MCF 10A (cell line): ENCODE measurements at regions not wholly inside any gene's neighbourhood (a gene's known extent, or its start where the extent isn't known, plus 50 kb on each side); places are given as distances from the start of the nearest gene placed in this dataset.

ENCODE experiments used
- BruUV-seq: library from RNA; stranded (reverse); fragments of 400-500 nt; replicated peaks from 2 replicates; lab custom pipeline; 2021; lab: Mats Ljungman, UMichigan
- CTCF ChIA-PET: fragments of 300-600 bp; sonication (Branson Sonifier 250); formaldehyde crosslinking; extraction: SDS; loops from one replicate; lab custom pipeline; 2021; ENCODE audit warnings: antibody characterized with exemption, inconsistent platforms; lab: Yijun Ruan, JAX
- POLR2A ChIA-PET: fragments of 300-600, 350-650 bp; sonication (Branson Sonifier 250); formaldehyde crosslinking; extraction: SDS; loops from one replicate; lab custom pipeline; 2020; ENCODE audit warnings: antibody characterized with exemption, inconsistent platforms; lab: Yijun Ruan, JAX
- DNase-seq: peaks from one replicate; pipeline ENCODE4 v3.0.0-alpha.2; 2018; ENCODE audit not compliant: unreplicated experiment
- H3K27ac Mint-ChIP-seq: one replicate; pipeline ENCODE4 v1.8.0; 2022; ENCODE audit warnings: mild to moderate bottlenecking, low read depth, mixed read lengths; ENCODE audit not compliant: unreplicated experiment
- H3K27me3 Mint-ChIP-seq: one replicate; pipeline ENCODE4 v1.8.0; 2022; ENCODE audit warnings: mixed read lengths; ENCODE audit not compliant: insufficient read depth, unreplicated experiment
- H3K36me3 Mint-ChIP-seq: one replicate; pipeline ENCODE4 v1.8.0; 2022; ENCODE audit warnings: mild to moderate bottlenecking, moderate library complexity, mixed read lengths; ENCODE audit not compliant: insufficient read depth, unreplicated experiment
- H3K4me1 Mint-ChIP-seq: one replicate; pipeline ENCODE4 v1.8.0; 2022; ENCODE audit warnings: mixed read lengths; ENCODE audit not compliant: insufficient read depth, unreplicated experiment
- H3K4me3 Mint-ChIP-seq: one replicate; pipeline ENCODE4 v1.8.0; 2022; ENCODE audit warnings: mild to moderate bottlenecking, moderate library complexity, mixed read lengths; ENCODE audit not compliant: unreplicated experiment
- H3K9me3 Mint-ChIP-seq: one replicate; pipeline ENCODE4 v1.8.0; 2022; ENCODE audit warnings: mixed read lengths; ENCODE audit not compliant: unreplicated experiment
- intact Hi-C: fragments of 100-400 bp; cut with micrococcal nuclease; formaldehyde crosslinking; loops from 2 replicates; pipeline ENCODE4 v1.14.1; 2022
- TF ChIP-seq, protein P1 (sequence below): fragments of 200-600 bp; IDR thresholded peaks from one replicate; pipeline ENCODE4 v1.8.0; 2022; ENCODE audit warnings: antibody characterized with exemption, mild to moderate bottlenecking; ENCODE audit not compliant: unreplicated experiment

DNA sequence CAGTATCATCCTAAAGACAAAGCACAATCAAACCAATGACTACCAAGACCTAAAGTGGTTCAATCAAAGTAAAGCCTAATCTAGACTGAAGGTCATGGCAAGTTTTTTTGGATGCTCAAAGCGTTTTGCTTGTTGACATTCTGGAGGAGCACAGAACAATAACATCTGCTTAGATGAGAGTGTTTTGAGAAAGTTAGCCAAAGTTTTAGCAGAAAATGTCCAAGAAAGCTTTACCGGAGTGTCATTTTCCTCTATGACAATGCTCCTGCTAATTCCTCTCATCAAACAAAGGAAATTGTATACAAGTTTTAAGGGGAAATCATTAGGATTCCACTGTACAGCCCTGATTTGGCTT lies 256.9 kb upstream of the FAT3 start:
- Mint-ChIP-seq H3K27me3 (no peaks in the 10 kb centered on the region), H3K4me1 (peaks cover 12% of the 10 kb centered on the region), H3K9me3 (peaks cover 4% of the 10 kb centered on the region), H3K36me3 (no peaks in the 10 kb centered on the region), H3K4me3 (no peak overlapping the region), H3K27ac (no peak overlapping the region)
- BruUV-seq: no TSS peak
- POLR2A ChIA-PET: no interaction called here
- intact Hi-C loops: no loop called here
- TF ChIP-seq, protein P1, sequence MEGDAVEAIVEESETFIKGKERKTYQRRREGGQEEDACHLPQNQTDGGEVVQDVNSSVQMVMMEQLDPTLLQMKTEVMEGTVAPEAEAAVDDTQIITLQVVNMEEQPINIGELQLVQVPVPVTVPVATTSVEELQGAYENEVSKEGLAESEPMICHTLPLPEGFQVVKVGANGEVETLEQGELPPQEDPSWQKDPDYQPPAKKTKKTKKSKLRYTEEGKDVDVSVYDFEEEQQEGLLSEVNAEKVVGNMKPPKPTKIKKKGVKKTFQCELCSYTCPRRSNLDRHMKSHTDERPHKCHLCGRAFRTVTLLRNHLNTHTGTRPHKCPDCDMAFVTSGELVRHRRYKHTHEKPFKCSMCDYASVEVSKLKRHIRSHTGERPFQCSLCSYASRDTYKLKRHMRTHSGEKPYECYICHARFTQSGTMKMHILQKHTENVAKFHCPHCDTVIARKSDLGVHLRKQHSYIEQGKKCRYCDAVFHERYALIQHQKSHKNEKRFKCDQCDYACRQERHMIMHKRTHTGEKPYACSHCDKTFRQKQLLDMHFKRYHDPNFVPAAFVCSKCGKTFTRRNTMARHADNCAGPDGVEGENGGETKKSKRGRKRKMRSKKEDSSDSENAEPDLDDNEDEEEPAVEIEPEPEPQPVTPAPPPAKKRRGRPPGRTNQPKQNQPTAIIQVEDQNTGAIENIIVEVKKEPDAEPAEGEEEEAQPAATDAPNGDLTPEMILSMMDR: no peak
- CTCF ChIA-PET: no interaction called here
- no peak for DNase-seq

DNA sequence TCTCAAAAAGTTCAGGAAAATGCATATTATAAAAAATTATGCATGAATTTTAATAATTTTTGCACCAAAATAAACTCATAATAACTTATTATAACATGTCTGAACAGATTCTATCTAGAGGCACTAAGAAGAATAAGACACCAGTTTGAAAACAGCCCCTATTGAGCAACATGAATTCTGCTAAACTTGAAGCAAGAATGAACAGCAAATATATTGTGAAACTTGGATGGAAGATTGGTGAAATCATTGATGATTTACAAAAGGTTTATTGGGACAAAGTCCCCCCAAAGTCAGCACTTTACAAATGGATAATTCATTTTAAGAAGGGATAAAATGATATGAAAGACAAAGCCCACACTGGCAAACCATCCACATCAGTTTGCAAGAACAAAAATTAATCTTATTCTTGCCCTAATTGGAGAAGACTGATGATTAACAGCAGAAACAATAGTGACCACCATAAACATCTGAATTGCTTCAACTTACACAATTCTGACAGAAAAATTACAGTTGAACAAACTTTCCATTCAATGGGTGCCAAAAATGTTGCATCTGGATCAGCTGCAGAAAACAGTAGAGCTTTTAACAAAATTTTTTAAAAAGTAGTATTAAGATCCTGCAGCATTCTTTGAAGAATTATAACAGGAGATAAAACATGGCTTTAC lies 257.5 kb upstream of the FAT3 start:
- CTCF ChIA-PET: no interaction called here
- BruUV-seq: no TSS peak

DNA sequence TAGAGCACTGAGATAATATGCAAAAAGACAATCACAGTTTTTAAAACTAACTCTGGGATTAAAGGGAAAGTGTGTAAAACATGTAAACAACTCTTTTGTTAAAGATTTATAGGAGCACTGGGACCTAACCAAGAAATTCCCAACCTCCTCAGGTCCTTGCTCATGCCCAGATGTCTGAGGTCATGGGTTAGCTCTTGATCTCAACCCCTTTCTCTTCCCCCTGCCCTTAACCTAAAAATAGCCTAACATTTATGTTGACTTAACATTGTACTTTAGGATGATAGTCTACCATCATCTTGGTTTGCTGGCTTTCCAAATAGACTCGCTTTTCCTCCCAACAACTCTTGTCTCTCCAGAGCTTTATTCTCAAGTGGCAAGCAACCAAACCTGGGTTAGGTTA lies 258.2 kb upstream of the FAT3 start:
- Mint-ChIP-seq H3K4me1 (peaks cover 12% of the 10 kb centered on the region), H3K27me3 (no peaks in the 10 kb centered on the region), H3K4me3 (no peak overlapping the region), H3K9me3 (peaks cover 15% of the 10 kb centered on the region), H3K27ac (peak overlapping the region; percentile 58), H3K36me3 (peaks cover under 1% of the 10 kb centered on the region)
- ChIA-PET POLR2A (interaction anchor here (0.7 to 1.1 kb wide), 2 partner anchors 14 to 19 kb away, joined by 3 to 4 read pairs; no protein-coding TSS in a partner anchor), CTCF (no interaction called here)
- intact Hi-C loops: no loop called here
- DNase-seq: no peak
- no TSS peak for BruUV-seq
- TF ChIP-seq, protein P1: no peak

More for the DNA sequence above, 257.5 kb upstream of the FAT3 start:
- Mint-ChIP-seq H3K4me1 (peaks cover 12% of the 10 kb centered on the region), H3K27me3 (no peaks in the 10 kb centered on the region), H3K27ac (peak overlapping the region; percentile 58), H3K36me3 (no peaks in the 10 kb centered on the region), H3K9me3 (peaks cover 9% of the 10 kb centered on the region), H3K4me3 (no peak overlapping the region)
- intact Hi-C loops: no loop called here
- POLR2A ChIA-PET: interaction anchor here (1.1 kb wide), 1 partner anchor 20 kb away, joined by 3 read pairs; no protein-coding TSS in a partner anchor
- TF ChIP-seq, protein P1: no peak
- no peak for DNase-seq

DNA sequence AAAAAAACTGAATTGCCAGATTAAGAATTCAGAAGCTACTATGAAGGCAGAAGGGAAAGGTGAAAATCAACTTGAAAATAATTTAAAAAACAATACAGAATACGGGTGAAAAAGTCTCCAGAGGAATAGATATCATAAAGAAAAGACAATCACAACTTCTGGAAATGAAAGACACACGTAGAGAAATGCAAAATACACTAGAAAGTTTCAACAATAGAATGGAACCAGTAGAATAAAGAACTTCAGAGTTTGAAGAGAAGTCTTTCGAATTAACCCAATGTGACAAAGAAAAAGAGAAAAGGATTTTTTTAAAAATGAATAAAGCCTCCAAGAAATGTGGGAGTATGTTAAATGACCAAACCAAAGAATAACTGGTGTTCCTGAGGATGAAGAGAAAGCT lies 263.8 kb upstream of the FAT3 start:
- POLR2A ChIA-PET: interaction anchor here (2.0 kb wide), 1 partner anchor 14 kb away, joined by 6 read pairs; no protein-coding TSS in a partner anchor
- BruUV-seq: no TSS peak
- no peaks in the 10 kb centered on the region for H3K4me1 Mint-ChIP-seq
- H3K27ac Mint-ChIP-seq: no peak overlapping the region
- intact Hi-C loops: no loop called here
- H3K9me3 Mint-ChIP-seq: peaks cover 15% of the 10 kb centered on the region
- H3K27me3 Mint-ChIP-seq: no peaks in the 10 kb centered on the region
- H3K36me3 Mint-ChIP-seq: peaks cover 5% of the 10 kb centered on the region
- H3K4me3 Mint-ChIP-seq: no peak overlapping the region
- no peak for DNase-seq
- TF ChIP-seq, protein P1: no peak
- CTCF ChIA-PET: no interaction called here
